Liver (tissue), 8 donors: ENCODE measurements at regions not wholly inside any gene's neighbourhood (a gene's known extent, or its start where the extent isn't known, plus 50 kb on each side); places are given as distances from the start of the nearest gene placed in this dataset.

Experiments used
- DNase-seq: peaks from one replicate; pipeline ENCODE4 v3.0.0-alpha.2; 2017; ENCODE audit warnings: low spot score
- H3K27ac ChIP-seq, 2 donors: one replicate each; pipeline ENCODE4 v1.7.0; 2013; ENCODE audit warnings: inconsistent platforms in 2 of 2, low read length in 2 of 2, control low read depth in 1 of 2, low read depth in 1 of 2, mild to moderate bottlenecking in 1 of 2
- H3K27me3 ChIP-seq, 4 donors: one replicate each; pipeline versions ENCODE4 v1.6.1 to v1.7.0; 2013; ENCODE audit warnings: low read length in 3 of 4, inconsistent platforms in 1 of 4, mild to moderate bottlenecking in 1 of 4, moderate library complexity in 1 of 4; ENCODE audit not compliant: control insufficient read depth in 4 of 4, insufficient read depth in 4 of 4
- H3K36me3 ChIP-seq, 4 donors: one replicate each; pipeline versions ENCODE4 v1.6.1 to v1.7.0; 2013; ENCODE audit warnings: low read length in 3 of 4, mild to moderate bottlenecking in 3 of 4, low read depth in 1 of 4, moderate library complexity in 1 of 4; ENCODE audit not compliant: control insufficient read depth in 4 of 4, insufficient read depth in 3 of 4
- H3K4me1 ChIP-seq, 4 donors: one replicate each; pipeline versions ENCODE4 v1.6.1 to v1.7.0; 2013; ENCODE audit warnings: low read length in 3 of 4, mild to moderate bottlenecking in 3 of 4, moderate library complexity in 1 of 4; ENCODE audit not compliant: control insufficient read depth in 4 of 4, insufficient read depth in 4 of 4
- H3K4me3 ChIP-seq, 3 donors: one replicate each; pipeline versions ENCODE4 v1.6.1 to v1.7.0; 2013; ENCODE audit warnings: low read length in 3 of 3, control low read depth in 1 of 3, low read depth in 1 of 3, mild to moderate bottlenecking in 1 of 3
- H3K9ac ChIP-seq, 2 donors: one replicate each; pipeline ENCODE4 v1.7.0; 2013; ENCODE audit warnings: low read length in 2 of 2, mild to moderate bottlenecking in 2 of 2, moderate library complexity in 2 of 2, control low read depth in 1 of 2, low read depth in 1 of 2
- H3K9me3 ChIP-seq, 4 donors: one replicate each; pipeline versions ENCODE4 v1.6.1 to v1.7.0; 2013; ENCODE audit warnings: low read length in 3 of 4; ENCODE audit not compliant: control insufficient read depth in 4 of 4
- CTCF ChIP-seq: fragments of 150-350 bp; IDR thresholded peaks from 2 replicates; pipeline ENCODE4 v1.5.1; 2017; ENCODE audit warnings: improper control_type of control experiment, low read depth, low read length; ENCODE audit not compliant: missing input control
- FOXA2 ChIP-seq: IDR thresholded peaks from 2 replicates; pipeline ENCODE4 v1.6.1; 2016; ENCODE audit warnings: antibody characterized with exemption
- NR2F2 ChIP-seq: IDR thresholded peaks from 2 replicates; pipeline ENCODE4 v1.6.1; 2016; ENCODE audit warnings: antibody characterized with exemption
- RAD21 ChIP-seq, 2 donors: IDR thresholded peaks; 2 replicates each; pipeline ENCODE4 v1.6.1; 2016; ENCODE audit warnings: antibody characterized with exemption in 2 of 2, mild to moderate bottlenecking in 2 of 2
- REST ChIP-seq: IDR thresholded peaks from 2 replicates; pipeline ENCODE4 v1.6.1; 2016; ENCODE audit warnings: antibody characterized with exemption, mild to moderate bottlenecking
- SP1 ChIP-seq: IDR thresholded peaks from 2 replicates; pipeline ENCODE4 v1.6.1; 2018; ENCODE audit warnings: antibody characterized with exemption, mild to moderate bottlenecking
- YY1 ChIP-seq: IDR thresholded peaks from 2 replicates; pipeline ENCODE4 v1.6.1; 2016; ENCODE audit warnings: antibody characterized with exemption, mild to moderate bottlenecking
- ZBTB33 ChIP-seq: IDR thresholded peaks from 2 replicates; pipeline ENCODE4 v1.6.1; 2016; ENCODE audit warnings: antibody characterized with exemption
- WGBS: extraction: QIAGEN DNeasy Blood & Tissue Kit; methylation state at CpG from one replicate; pipeline ENCODE4 v1.1.7; 2013; 5-methylcytosine and 5-hydroxymethylcytosine counted together
- TF ChIP-seq, protein P1 (sequence below): IDR thresholded peaks from 2 replicates; pipeline ENCODE4 v1.6.1; 2016; ENCODE audit warnings: antibody characterized with exemption
- TF ChIP-seq, protein P2 (sequence below): IDR thresholded peaks from 2 replicates; pipeline ENCODE4 v1.6.1; 2016; ENCODE audit warnings: antibody characterized with exemption
- donor health status: healthy.
- donor health status: healthy.
- donor health status: healthy.
- donor health status: healthy.
- donor health status: healthy.

GRCh38 chr4:64895031-64895430 lies 485.8 kb upstream of the TECRL start:
- Histone ChIP-seq H3K27ac (no peak overlapping the region), H3K4me1 (no peaks in the 10 kb centered on the region), H3K36me3 (no peaks in the 10 kb centered on the region), H3K9ac (no peak overlapping the region), H3K9me3 (no peaks in the 10 kb centered on the region), H3K27me3 (peaks cover 0 to 2% (median 0%) of the 10 kb centered on the region in 4 donors), H3K4me3 (no peak overlapping the region)
- TF ChIP-seq NR2F2 (no peak), FOXA2 (no peak), ZBTB33 (no peak), YY1 (no peak), CTCF (no peak)
- TF ChIP-seq, protein P1, sequence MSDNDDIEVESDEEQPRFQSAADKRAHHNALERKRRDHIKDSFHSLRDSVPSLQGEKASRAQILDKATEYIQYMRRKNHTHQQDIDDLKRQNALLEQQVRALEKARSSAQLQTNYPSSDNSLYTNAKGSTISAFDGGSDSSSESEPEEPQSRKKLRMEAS = no peak
- no peak for DNase-seq

- TF ChIP-seq, protein P2, sequence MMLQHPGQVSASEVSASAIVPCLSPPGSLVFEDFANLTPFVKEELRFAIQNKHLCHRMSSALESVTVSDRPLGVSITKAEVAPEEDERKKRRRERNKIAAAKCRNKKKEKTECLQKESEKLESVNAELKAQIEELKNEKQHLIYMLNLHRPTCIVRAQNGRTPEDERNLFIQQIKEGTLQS = no peak
- TF ChIP-seq REST (no peak), YY1 (no peak), SP1 (no peak), RAD21 (IDR thresholded peaks at IDR 0.05) (no peak)
- no peak for DNase-seq
- Histone ChIP-seq H3K27ac (no peak overlapping the region), H3K9me3 (no peaks in the 10 kb centered on the region), H3K4me1 (no peaks in the 10 kb centered on the region), H3K36me3 (no peaks in the 10 kb centered on the region), H3K9ac (no peak overlapping the region), H3K27me3 (no peaks in the 10 kb centered on the region), H3K4me3 (no peak overlapping the region)
- WGBS = 45% methylated on average over 5 of the region's 5 CpGs
Measured at GRCh38 chr4:64893205-64893604, 484.0 kb upstream of the TECRL start.
